Endodermal cell (in vitro differentiated cells): ENCODE measurements at regions not wholly inside any gene's neighbourhood (a gene's known extent, or its start where the extent isn't known, plus 50 kb on each side); places are given as distances from the start of the nearest gene placed in this dataset.

ENCODE experiments used
- DNase-seq: peaks from one replicate; pipeline ENCODE4 v3.0.0-alpha.2; 2017
- H3K27ac ChIP-seq: 2 replicates; pipeline ENCODE4 v1.5.1; 2013; ENCODE audit warnings: mild to moderate bottlenecking, low read depth, low read length, moderate library complexity
- H3K27me3 ChIP-seq: 2 replicates; pipeline ENCODE4 v1.6.1; 2013; ENCODE audit warnings: mild to moderate bottlenecking, low read length, moderate library complexity; ENCODE audit not compliant: insufficient read depth, control insufficient read depth, poor library complexity, severe bottlenecking
- H3K36me3 ChIP-seq: 2 replicates; pipeline ENCODE4 v1.7.0; 2013; ENCODE audit warnings: mild to moderate bottlenecking, low read length, moderate library complexity; ENCODE audit not compliant: control insufficient read depth, insufficient read depth
- H3K4me1 ChIP-seq: one replicate; pipeline ENCODE4 v1.7.0; 2013; ENCODE audit warnings: low read length; ENCODE audit not compliant: control insufficient read depth, insufficient read depth
- H3K4me3 ChIP-seq: 2 replicates; pipeline ENCODE4 v1.5.1; 2013; ENCODE audit warnings: mild to moderate bottlenecking, low read length, moderate library complexity
- H3K9ac ChIP-seq: 2 replicates; pipeline ENCODE4 v1.6.1; 2013; ENCODE audit warnings: mild to moderate bottlenecking, low read length, moderate library complexity; ENCODE audit not compliant: poor library complexity, severe bottlenecking; ENCODE audit errors: extremely low read depth
- H3K9me3 ChIP-seq: 2 replicates; pipeline ENCODE4 v1.6.1; 2013; ENCODE audit warnings: mild to moderate bottlenecking, low read length, moderate library complexity; ENCODE audit not compliant: control insufficient read depth
- H3K27ac Mint-ChIP-seq: 2 replicates; pipeline ENCODE4 v1.8.0; 2020; ENCODE audit warnings: mixed read lengths
- H3K27me3 Mint-ChIP-seq: 2 replicates; pipeline ENCODE4 v1.8.0; 2021; ENCODE audit warnings: mild to moderate bottlenecking, mixed read lengths; ENCODE audit not compliant: insufficient read depth
- H3K36me3 Mint-ChIP-seq: 2 replicates; pipeline ENCODE4 v1.8.0; 2020; ENCODE audit warnings: low read depth, mixed read lengths
- H3K4me1 Mint-ChIP-seq: 2 replicates; pipeline ENCODE4 v1.8.0; 2020; ENCODE audit warnings: mixed read lengths
- H3K4me3 Mint-ChIP-seq: 2 replicates; pipeline ENCODE4 v1.8.0; 2020; ENCODE audit warnings: mild to moderate bottlenecking, moderate library complexity, mixed read lengths
- H3K9me3 Mint-ChIP-seq: 2 replicates; pipeline ENCODE4 v1.8.0; 2020; ENCODE audit warnings: mild to moderate bottlenecking, mixed read lengths
- CTCF ChIP-seq: fragments of 200-600 bp; sonication (generic); conservative IDR thresholded peaks from 2 replicates; pipeline ENCODE4 v1.5.0; 2021; ENCODE audit warnings: antibody characterized with exemption, mild to moderate bottlenecking
- WGBS, 2 experiments: methylation state at CpG; one replicate each; pipeline versions ENCODE4 v1.1.5 to v1.1.7; 2013; ENCODE audit warnings: missing lambda C conversion rate in 2 of 2, mixed read lengths in 1 of 2; ENCODE audit not compliant: insufficient coverage in 1 of 2, insufficient read length in 1 of 2; 5-methylcytosine and 5-hydroxymethylcytosine counted together

- H3K4me1 ChIP-seq = no peaks in the 10 kb centered on the region
- H3K9me3 Mint-ChIP-seq = no peaks in the 10 kb centered on the region
- H3K9ac ChIP-seq = no peak overlapping the region
- no peaks in the 10 kb centered on the region for H3K27me3 Mint-ChIP-seq
- H3K27ac Mint-ChIP-seq = no peak overlapping the region
- DNase-seq = no peak
- no peak overlapping the region for H3K4me3 Mint-ChIP-seq
- peaks cover 11% of the 10 kb centered on the region for H3K9me3 ChIP-seq
- H3K27ac ChIP-seq = no peak overlapping the region
- no peak for TF ChIP-seq CTCF
- H3K36me3 Mint-ChIP-seq = no peaks in the 10 kb centered on the region
- no peak overlapping the region for H3K4me3 ChIP-seq
- H3K36me3 ChIP-seq = no peaks in the 10 kb centered on the region
- peaks cover 3% of the 10 kb centered on the region for H3K4me1 Mint-ChIP-seq
- H3K27me3 ChIP-seq = no peaks in the 10 kb centered on the region
- 88 to 100% methylated on average over 2 to 3 of the region's 3 CpGs for WGBS, 2 experiments
Observed at GRCh38 chr7:67738145-67738544, 741.5 kb downstream of the TYW1 start.

- no peak for TF ChIP-seq CTCF
- no peaks in the 10 kb centered on the region for H3K36me3 Mint-ChIP-seq
- Histone ChIP-seq H3K27me3 (no peaks in the 10 kb centered on the region), H3K9me3 (peaks cover 11% of the 10 kb centered on the region), H3K4me1 (no peaks in the 10 kb centered on the region), H3K36me3 (no peaks in the 10 kb centered on the region), H3K4me3 (no peak overlapping the region), H3K9ac (no peak overlapping the region), H3K27ac (no peak overlapping the region)
- no peak overlapping the region for H3K27ac Mint-ChIP-seq
- 86 to 89% methylated on average over 5 to 6 of the region's 6 CpGs for WGBS, 2 experiments
- no peaks in the 10 kb centered on the region for H3K9me3 Mint-ChIP-seq
- DNase-seq = no peak
- H3K4me3 Mint-ChIP-seq = no peak overlapping the region
- no peaks in the 10 kb centered on the region for H3K27me3 Mint-ChIP-seq
- no peaks in the 10 kb centered on the region for H3K4me1 Mint-ChIP-seq
Observed at GRCh38 chr7:67738958-67739357, 742.3 kb downstream of the TYW1 start.

- no peaks in the 10 kb centered on the region for H3K9me3 Mint-ChIP-seq
- no peak overlapping the region for H3K4me3 Mint-ChIP-seq
- 98% methylated on average over 1 of the region's 1 CpG; no CpG with 5 or more reads in 1 of the 2 experiments for WGBS, 2 experiments
Observed at GRCh38 chr7:67743501-67743900, 746.9 kb downstream of the TYW1 start.

More at GRCh38 chr7:67743501-67743900, 746.9 kb downstream of the TYW1 start:
- Histone ChIP-seq H3K36me3 (no peaks in the 10 kb centered on the region), H3K9me3 (peaks cover 11% of the 10 kb centered on the region), H3K4me3 (no peak overlapping the region), H3K27me3 (no peaks in the 10 kb centered on the region), H3K9ac (no peak overlapping the region), H3K27ac (no peak overlapping the region), H3K4me1 (peaks cover 5% of the 10 kb centered on the region)
- TF ChIP-seq CTCF = no peak
- no peak for DNase-seq
- Mint-ChIP-seq H3K27me3 (no peaks in the 10 kb centered on the region), H3K4me1 (peaks cover 9% of the 10 kb centered on the region), H3K27ac (no peak overlapping the region), H3K36me3 (no peaks in the 10 kb centered on the region)
